ENCODE measurements at regions not wholly inside any gene's neighbourhood (a gene's known extent, or its start where the extent isn't known, plus 50 kb on each side); places are given as distances from the start of the nearest gene placed in this dataset.

DNA sequence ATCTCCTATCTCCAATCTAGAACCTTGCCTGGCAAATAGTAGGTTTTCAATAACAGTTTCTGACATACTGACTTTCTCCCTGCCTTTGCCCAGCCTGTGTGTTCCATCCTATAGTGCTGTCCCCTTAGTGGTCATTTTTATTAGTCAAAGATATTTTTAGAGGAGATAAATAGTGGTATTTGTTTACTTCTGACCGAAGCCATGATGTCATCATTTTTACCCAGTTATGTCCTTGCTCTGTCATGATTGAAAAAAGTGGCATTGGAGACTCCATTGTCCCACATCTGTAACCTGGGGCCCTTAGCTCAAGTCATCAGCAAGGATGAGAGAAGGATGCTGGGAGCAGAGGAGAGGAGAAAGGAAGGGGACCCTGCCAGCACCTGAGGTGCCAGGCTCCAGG, 80.6 kb upstream of the ATP2B2 start:
- DNase-seq, result no peak

GRCh38 chr3:10594915-10595314, 89.5 kb upstream of the ATP2B2 start:
- peak in 3 of 5 experiments; percentile 9 to 71 (median 13) for DNase-seq

GRCh38 chr3:10596746-10597448, 91.5 kb upstream of the ATP2B2 start:
- no peak for DNase-seq

GRCh38 chr3:10597733-10598132, 92.3 kb upstream of the ATP2B2 start:
- DNase-seq, result no peak

- DNase-seq, result no peak
Measured at GRCh38 chr3:10599017-10599416, 93.6 kb upstream of the ATP2B2 start.

DNA sequence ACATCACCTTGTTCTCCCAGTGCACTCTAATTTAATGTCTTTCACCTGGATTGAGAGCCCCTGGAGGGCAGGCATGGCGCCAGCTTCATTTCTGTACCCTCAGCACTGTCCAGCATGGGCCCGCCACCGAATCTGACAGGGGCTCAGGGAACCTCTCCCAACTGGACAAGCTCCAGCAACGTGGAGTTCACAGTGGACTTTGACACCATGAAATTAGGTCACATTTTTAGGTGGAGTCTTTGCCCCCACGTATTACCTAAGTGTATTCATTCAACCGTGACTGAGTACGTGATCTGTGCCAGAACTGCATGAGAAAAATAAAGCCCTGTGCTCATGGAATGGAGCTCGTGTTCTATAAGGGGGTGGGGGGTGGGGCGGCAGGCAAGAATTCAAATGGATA, 94.1 kb upstream of the ATP2B2 start:
- no peak for DNase-seq

- DNase-seq, result no peak
Measured at GRCh38 chr3:10600296-10600714, 94.9 kb upstream of the ATP2B2 start.

GRCh38 chr3:10600726-10601125, 95.3 kb upstream of the ATP2B2 start:
- no peak for DNase-seq

- no peak for DNase-seq
Measured at GRCh38 chr3:10601151-10601856, 95.9 kb upstream of the ATP2B2 start.

DNA sequence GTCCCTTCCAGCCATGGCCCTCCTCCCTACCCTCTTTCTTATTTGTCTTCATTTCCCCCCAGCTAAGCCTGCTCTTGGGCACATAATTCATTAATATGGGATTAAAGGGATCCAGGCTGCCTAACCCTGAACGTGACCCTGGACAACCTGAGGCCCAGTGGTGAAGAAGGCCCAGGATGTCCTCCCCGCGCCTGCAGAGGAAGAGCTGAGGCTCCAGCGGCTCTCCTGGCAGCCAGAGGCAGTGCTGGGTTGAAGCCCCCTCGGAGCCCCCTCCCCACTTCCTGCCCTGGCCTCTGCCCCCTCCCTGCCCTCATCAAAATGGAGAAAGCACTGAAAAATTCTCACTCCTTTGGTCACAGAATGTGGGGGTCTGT, 96.5 kb upstream of the ATP2B2 start:
- DNase-seq, result no peak

DNA sequence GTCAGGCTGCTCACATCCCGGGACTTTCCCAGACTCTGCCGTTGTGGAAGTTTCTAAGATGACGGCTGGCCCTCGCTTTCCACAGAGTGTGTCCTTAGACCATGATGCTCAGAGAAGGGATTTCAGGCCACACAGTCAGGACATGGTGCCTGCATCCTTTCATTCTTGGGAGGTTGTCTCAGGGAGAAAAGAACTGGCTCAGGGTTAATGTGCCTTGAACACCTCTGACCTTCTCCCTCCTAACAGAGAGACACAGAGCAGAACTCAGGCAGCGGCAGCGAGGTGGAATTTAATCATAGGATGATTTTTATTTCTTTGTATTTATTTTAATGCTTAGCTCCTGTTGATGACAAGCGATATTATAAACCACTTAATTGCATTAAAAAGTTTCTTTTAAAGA, 96.9 kb upstream of the ATP2B2 start:
- DNase-seq, result no peak

DNA sequence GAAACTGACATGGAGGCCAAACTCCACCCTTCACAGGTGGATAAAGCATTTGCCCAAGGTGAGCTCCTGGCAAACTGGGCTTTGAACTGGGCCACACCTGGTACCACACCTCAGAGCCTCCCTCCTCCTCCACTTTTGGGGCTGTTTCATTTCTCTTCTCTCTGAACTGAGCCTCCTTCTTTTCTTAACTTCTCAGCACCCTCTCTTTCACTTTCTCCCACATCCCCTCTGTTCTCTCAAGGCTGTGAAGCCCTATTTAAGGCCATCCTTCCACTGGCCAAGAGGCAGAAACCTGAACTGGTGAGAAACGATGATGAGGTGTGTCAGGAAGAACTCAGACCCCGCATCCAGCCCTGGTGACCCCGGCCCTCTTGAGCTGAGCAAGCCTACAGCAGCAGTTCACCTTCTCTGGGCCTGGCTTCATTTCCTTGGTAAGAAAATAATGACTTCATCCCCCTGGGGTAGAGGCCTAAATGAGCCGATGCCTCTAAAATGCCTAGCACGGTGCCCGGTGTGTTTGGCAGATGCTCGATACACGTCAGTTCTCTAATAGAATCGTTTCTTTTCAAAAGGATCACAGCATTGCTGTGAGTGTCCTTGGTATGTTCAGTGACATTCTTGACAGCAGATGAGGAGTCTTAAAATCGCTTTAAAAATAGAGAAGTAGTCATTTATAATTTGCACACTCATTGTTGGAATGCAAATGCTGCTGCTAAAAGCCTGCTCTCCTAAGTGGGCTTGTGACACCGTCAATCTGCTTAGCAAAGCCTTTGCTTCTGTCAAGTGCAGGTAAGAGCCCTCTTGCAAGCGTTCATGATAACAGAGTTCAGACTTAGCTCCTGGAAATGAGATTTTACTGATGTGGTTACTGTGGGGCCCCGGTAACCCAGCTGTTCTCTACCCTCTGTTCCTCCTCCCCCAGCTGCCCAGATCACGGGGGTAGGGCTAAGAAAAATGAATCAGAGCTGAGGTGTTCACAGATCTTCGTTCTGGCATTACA, 97.7 kb upstream of the ATP2B2 start:
- DNase-seq, result peak in 4 of 5 experiments; percentile 35 to 95 (median 44)

DNA sequence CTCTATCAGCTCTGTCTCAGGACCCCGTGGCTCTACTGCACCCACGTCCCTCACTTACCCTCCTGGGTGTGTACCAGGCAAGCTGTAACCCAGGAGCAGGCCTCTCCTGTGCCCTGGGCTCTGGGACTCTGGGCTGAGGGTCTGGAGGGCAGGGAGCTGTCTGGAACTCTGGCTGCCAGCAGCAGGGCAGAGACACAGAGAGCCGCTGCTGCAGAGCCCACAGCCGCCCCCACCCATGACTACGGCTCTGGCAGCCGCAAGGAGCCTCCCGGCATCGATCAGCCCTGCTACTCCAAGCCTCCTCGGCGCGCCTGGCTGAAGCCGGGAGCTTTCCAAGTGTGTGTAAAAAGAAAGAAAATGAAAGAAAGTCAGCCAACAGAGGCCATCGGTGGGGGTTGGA, 103.7 kb upstream of the ATP2B2 start:
- DNase-seq, result no peak

GRCh38 chr3:10614168-10614567, 108.8 kb upstream of the ATP2B2 start:
- DNase-seq, result no peak

DNA sequence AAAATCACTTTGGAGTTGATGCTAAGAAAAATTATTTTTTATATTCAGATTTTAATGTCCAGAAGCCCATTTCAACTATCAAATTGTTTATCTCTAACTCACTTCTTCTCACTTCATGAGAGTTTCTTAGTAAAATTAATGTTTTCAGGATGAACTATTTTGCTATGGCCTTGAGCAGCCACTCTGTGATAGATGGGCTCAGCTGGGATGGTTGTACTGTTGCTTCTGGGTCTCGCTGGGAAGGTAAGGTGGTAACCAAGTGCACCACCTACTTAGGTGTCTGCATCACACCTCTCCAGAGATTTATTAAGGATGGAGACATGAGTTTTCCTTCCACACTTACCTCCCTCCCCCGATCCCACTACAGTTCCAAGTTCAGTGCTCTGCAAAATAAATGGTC, 110.3 kb upstream of the ATP2B2 start:
- no peak for DNase-seq

DNA sequence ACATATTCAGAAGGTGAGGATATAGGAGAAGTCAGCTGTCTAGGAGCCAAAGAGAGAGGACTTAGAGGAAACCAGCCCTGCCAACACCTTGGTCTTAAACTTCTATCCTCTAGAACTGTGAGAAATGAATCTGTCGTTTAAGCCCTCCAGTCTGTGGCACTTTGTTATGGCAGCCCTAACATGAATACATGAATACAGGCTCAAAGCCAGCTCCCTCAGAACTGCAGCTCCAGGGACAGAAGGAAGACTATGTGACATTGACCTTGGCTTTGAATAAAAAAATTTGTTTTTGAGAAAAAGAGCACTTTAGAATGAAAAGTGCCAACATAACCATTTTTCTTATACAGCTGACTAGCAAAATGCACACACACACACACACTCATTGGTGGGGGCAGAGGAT, 110.9 kb upstream of the ATP2B2 start:
- no peak for DNase-seq

DNA sequence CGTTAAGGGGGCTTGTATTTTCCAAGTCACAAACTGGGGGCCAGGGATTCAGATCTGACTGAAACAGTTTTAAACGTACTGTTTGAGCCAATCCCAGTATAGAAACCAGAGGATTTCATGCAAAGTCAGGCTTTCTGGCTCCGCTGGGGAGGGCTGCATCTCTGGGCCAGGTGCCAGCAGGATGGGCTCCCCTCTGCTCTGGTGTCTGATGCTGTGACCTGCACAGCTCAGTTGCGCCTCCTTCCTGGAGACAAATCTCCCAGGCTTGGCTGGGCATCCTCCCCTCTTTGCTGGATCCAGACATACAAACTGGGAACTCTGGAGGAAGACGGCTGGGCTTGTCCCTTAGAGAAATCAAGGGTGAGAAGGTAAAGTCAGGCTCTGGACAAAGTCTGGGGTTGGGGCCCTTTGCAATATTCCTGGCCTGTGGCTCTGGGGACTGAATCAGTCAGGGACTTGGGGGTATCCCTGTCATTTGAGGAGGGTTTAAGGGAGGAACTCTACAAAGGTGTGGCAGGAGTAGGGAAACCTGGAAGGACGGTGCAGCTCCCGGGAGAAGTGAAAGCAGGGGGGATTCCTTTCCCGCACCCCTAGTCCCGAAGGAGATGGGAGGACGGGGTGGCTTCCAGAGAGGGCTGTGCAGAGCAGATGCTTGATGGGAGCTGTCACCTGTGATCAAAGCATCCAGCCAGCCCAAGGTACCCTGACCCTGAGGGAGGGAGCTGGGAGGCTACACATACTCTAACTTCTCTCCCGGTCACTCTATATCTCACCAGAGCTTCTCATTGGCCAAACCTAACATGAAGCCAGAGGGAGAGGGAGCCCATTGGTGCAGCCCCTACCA, 114.8 kb upstream of the ATP2B2 start:
- no peak for DNase-seq

DNA sequence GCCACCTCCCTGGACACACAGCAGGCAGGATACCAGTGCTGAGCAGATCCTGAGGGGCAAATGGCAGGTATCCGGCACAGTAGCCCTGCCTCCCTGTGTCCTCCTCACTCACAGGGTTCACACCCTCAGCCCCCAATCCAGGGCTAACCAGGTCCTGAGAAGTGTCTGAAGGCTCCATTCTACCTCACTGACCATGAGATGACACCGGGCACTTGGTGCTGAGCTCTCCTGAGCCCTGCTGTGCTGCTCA, 115.4 kb upstream of the ATP2B2 start:
- DNase-seq, result no peak

- no peak for DNase-seq
Measured at GRCh38 chr3:10623578-10624275, 118.3 kb upstream of the ATP2B2 start.

- no peak for DNase-seq
Measured at GRCh38 chr3:10625323-10625722, 119.9 kb upstream of the ATP2B2 start.

DNA sequence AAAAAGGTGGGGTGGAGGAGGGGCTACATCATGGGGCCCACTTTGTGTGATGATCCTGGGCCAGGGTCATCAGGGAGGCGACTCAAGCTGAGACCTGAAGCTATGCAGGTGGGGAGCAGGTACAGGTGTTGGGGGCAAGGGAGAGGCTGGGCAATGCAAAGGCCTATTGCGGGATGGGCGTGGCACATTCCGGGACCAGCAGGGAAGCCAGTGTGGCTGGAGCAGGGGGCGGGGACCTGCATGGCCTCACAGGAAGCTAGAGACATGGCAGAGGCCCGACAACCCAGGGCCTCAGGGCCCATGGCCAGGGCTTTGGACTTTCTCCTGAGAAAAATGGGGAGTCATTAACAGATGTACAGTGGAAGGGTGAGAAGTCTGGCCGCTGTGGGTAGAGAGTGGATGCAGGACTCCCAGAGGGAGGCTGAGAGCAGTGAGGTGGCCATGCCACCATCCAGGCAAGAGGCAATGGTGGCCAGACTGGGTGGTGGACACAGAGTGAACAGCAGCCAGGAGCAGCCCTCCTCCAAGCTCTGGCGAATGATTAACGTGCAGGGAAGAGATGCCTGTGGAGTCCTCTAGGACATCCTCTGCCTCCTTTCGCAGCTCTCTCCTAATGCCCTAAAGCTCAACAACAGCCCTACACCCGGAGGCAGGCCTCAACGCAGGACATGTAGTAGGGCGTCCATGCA, 122.6 kb upstream of the ATP2B2 start:
- DNase-seq, result no peak
